DOHH2 (cell line): ENCODE measurements at regions not wholly inside any gene's neighbourhood (a gene's known extent, or its start where the extent isn't known, plus 50 kb on each side); places are given as distances from the start of the nearest gene placed in this dataset.

Source experiments
- H3F3A ChIP-seq: fragments of 200-600 bp; sonication (generic), shearing (Covaris generic); 2 replicates; pipeline ENCODE4 v1.6.0; 2016; ENCODE audit warnings: antibody characterized with exemption, mild to moderate bottlenecking; ENCODE audit not compliant: control insufficient read depth, insufficient read depth
- H3K27ac ChIP-seq: fragments of 200-600 bp; sonication (generic); 2 replicates; pipeline ENCODE4 v1.5.1; 2014; ENCODE audit warnings: low read depth, mild to moderate bottlenecking, low read length, moderate library complexity
- H3K27me3 ChIP-seq: fragments of 200-600 bp; sonication (generic); 2 replicates; pipeline ENCODE4 v1.6.1; 2014; ENCODE audit warnings: mild to moderate bottlenecking, low read length, mixed read lengths; ENCODE audit not compliant: control insufficient read depth
- H3K36me3 ChIP-seq: fragments of 200-600 bp; sonication (generic); 2 replicates; pipeline ENCODE4 v1.6.1; 2014; ENCODE audit warnings: mild to moderate bottlenecking, low read length, moderate library complexity, mixed read lengths; ENCODE audit not compliant: control insufficient read depth
- H3K4me1 ChIP-seq: fragments of 200-600 bp; sonication (generic); 2 replicates; pipeline ENCODE4 v1.6.1; 2014; ENCODE audit warnings: mild to moderate bottlenecking, low read length, mixed read lengths; ENCODE audit not compliant: control insufficient read depth
- H3K4me2 ChIP-seq: fragments of 200-600 bp; sonication (generic); 2 replicates; pipeline ENCODE4 v1.6.0; 2014; ENCODE audit warnings: mild to moderate bottlenecking, low read length, moderate library complexity
- H3K4me3 ChIP-seq: fragments of 200-600 bp; sonication (generic); 2 replicates; pipeline ENCODE4 v1.5.1; 2014; ENCODE audit warnings: mild to moderate bottlenecking, low read length, mixed read lengths
- H3K79me2 ChIP-seq: fragments of 200-600 bp; sonication (generic); 2 replicates; pipeline ENCODE4 v1.6.1; 2014; ENCODE audit warnings: mild to moderate bottlenecking, low read length, mixed read lengths; ENCODE audit not compliant: control insufficient read depth
- H3K9me2 ChIP-seq: fragments of 200-600 bp; sonication (generic); replicated peaks from 2 replicates; pipeline ENCODE4 v1.6.1; 2014; ENCODE audit warnings: mild to moderate bottlenecking, low read length, mixed read lengths; ENCODE audit not compliant: control insufficient read depth
- H3K9me3 ChIP-seq: fragments of 200-600 bp; sonication (generic); 2 replicates; pipeline ENCODE4 v1.6.1; 2014; ENCODE audit warnings: antibody characterized with exemption, low read length, mixed read lengths; ENCODE audit not compliant: control insufficient read depth, insufficient read depth
- H4K20me1 ChIP-seq: fragments of 200-600 bp; sonication (generic); 2 replicates; pipeline ENCODE4 v1.6.0; 2014; ENCODE audit warnings: low read depth, mild to moderate bottlenecking, antibody characterized with exemption, low read length, moderate library complexity; ENCODE audit not compliant: control insufficient read depth, insufficient read depth
- EZH2phosphoT487 ChIP-seq: fragments of 200-600 bp; sonication (generic); IDR thresholded peaks from 2 replicates; pipeline ENCODE4 v1.6.1; 2017; ENCODE audit warnings: borderline replicate concordance, mild to moderate bottlenecking, antibody characterized with exemption, low read length, moderate library complexity, mixed read lengths
- TF ChIP-seq, protein P1 (sequence below): fragments of 200-600 bp; sonication (generic); IDR thresholded peaks from one replicate; pipeline ENCODE4 v1.5.1; 2014; ENCODE audit warnings: antibody characterized with exemption, mild to moderate bottlenecking, low read depth, low read length; ENCODE audit not compliant: poor library complexity, severe bottlenecking

DNA sequence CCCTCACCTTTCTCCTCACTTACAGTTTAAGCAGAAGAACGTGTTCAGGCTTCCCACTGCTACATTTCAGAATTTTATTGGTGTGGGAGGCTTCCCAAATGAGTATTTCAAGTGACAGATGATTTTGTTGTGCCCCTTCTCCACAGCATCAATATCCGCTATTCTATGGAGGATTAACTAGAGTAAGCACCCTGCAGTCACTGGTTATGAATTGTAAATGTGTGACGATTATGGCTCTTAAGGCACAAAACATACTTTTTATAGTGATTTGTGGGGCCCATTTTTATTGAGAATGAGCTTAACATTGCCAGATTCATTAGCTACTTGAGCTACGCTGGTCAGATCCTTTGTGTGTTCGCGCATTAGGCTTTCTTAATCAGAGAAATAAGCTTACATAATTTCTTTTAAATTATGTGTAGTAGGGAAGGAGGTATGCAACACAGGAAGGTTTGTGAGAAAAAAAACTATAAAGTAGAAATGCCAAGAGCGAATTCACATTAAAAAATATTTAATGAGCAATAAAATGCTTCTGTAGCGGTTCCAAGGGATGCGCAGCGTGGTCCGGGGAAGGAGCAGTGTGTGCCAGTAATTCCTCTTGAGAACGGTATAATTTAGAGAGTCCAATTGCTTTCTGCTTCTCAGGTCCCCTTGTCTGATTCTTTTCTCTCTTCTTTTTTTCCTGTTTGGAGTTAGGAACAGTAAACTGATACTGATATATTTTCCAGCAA is 2380.4 kb downstream of the MAT2B start:
- H3K36me3 ChIP-seq: no peaks in the 10 kb centered on the region
- no peaks in the 10 kb centered on the region for H3K27me3 ChIP-seq
- no peaks in the 10 kb centered on the region for H3K9me2 ChIP-seq
- H3K4me1 ChIP-seq: no peaks in the 10 kb centered on the region
- TF ChIP-seq, protein P1, sequence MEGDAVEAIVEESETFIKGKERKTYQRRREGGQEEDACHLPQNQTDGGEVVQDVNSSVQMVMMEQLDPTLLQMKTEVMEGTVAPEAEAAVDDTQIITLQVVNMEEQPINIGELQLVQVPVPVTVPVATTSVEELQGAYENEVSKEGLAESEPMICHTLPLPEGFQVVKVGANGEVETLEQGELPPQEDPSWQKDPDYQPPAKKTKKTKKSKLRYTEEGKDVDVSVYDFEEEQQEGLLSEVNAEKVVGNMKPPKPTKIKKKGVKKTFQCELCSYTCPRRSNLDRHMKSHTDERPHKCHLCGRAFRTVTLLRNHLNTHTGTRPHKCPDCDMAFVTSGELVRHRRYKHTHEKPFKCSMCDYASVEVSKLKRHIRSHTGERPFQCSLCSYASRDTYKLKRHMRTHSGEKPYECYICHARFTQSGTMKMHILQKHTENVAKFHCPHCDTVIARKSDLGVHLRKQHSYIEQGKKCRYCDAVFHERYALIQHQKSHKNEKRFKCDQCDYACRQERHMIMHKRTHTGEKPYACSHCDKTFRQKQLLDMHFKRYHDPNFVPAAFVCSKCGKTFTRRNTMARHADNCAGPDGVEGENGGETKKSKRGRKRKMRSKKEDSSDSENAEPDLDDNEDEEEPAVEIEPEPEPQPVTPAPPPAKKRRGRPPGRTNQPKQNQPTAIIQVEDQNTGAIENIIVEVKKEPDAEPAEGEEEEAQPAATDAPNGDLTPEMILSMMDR: no peak
- TF ChIP-seq EZH2phosphoT487: no peak
- no peak overlapping the region for H3K4me2 ChIP-seq
- no peaks in the 10 kb centered on the region for H3K79me2 ChIP-seq
- H3K4me3 ChIP-seq: no peak overlapping the region
- no peaks in the 10 kb centered on the region for H3F3A ChIP-seq
- no peaks in the 10 kb centered on the region for H3K9me3 ChIP-seq
- no peaks in the 10 kb centered on the region for H4K20me1 ChIP-seq
- H3K27ac ChIP-seq: no peak overlapping the region

DNA sequence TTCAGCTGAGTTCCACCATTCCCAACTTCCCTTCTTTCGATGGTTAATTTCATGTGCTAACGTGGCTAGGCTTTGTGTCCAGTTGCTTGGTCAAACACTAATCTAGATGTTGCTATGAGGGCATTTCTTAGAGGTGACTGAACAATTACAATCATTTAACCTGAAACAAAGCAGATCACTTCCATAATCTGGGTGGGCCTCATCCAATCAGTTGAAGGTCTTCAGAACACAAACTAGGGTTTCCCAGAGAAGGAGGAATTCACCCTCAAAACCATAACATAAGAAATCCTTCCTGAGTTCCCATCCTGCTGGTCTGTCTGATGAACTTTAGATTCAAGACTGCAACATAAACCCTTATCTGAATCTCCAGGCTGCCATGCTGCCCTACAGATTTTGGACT is 2381.7 kb downstream of the MAT2B start:
- Histone ChIP-seq H3K9me2 (no peaks in the 10 kb centered on the region), H3K27me3 (no peaks in the 10 kb centered on the region), H3K4me2 (no peak overlapping the region), H3K4me1 (no peaks in the 10 kb centered on the region), H3K36me3 (no peaks in the 10 kb centered on the region), H3K79me2 (no peaks in the 10 kb centered on the region), H3K9me3 (no peaks in the 10 kb centered on the region), H3K4me3 (no peak overlapping the region), H4K20me1 (no peaks in the 10 kb centered on the region), H3K27ac (no peak overlapping the region), H3F3A (no peaks in the 10 kb centered on the region)
- TF ChIP-seq, protein P1: no peak
- no peak for TF ChIP-seq EZH2phosphoT487

DNA sequence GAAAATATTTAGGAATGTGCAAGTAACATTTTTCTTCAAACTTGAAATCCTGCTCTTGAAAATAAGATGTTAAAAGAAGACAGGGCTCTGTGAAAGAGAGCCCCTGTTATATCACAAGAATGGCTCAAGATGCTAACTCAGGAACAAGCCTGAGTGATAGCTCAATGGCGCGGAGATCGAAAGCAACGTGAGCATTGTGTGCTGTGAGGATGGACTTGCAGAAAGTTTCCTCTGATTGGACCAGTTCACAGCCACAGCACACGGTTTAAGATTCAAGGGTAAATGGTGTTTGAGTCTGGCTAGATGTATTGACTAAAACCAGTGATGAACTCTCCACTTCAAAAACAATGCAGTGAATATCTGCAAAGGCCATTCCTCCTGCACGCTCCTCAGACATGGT is 2387.0 kb downstream of the MAT2B start:
- Histone ChIP-seq H3K9me3 (no peaks in the 10 kb centered on the region), H3F3A (no peaks in the 10 kb centered on the region), H4K20me1 (no peaks in the 10 kb centered on the region), H3K4me1 (no peaks in the 10 kb centered on the region), H3K27me3 (no peaks in the 10 kb centered on the region), H3K4me3 (no peak overlapping the region), H3K27ac (no peak overlapping the region), H3K79me2 (no peaks in the 10 kb centered on the region), H3K36me3 (no peaks in the 10 kb centered on the region), H3K9me2 (no peaks in the 10 kb centered on the region), H3K4me2 (no peak overlapping the region)
- TF ChIP-seq, protein P1: no peak
- no peak for TF ChIP-seq EZH2phosphoT487
